Glutamatergic neuron (in vitro differentiated cells): ENCODE measurements at regions not wholly inside any gene's neighbourhood (a gene's known extent, or its start where the extent isn't known, plus 50 kb on each side); places are given as distances from the start of the nearest gene placed in this dataset.

Source experiments
- DNase-seq: peaks from one replicate; pipeline ENCODE4 v3.0.0; 2022
- H3K27ac Mint-ChIP-seq: one replicate; pipeline ENCODE4 v1.8.0; 2020; ENCODE audit warnings: mild to moderate bottlenecking, mixed read lengths, inconsistent platforms; ENCODE audit not compliant: unreplicated experiment
- H3K27me3 Mint-ChIP-seq: one replicate; pipeline ENCODE4 v1.8.0; 2020; ENCODE audit warnings: mild to moderate bottlenecking, moderate library complexity, mixed read lengths, inconsistent platforms; ENCODE audit not compliant: unreplicated experiment
- H3K36me3 Mint-ChIP-seq: one replicate; pipeline ENCODE4 v1.8.0; 2020; ENCODE audit warnings: mild to moderate bottlenecking, mixed read lengths, inconsistent platforms; ENCODE audit not compliant: unreplicated experiment
- H3K4me1 Mint-ChIP-seq: one replicate; pipeline ENCODE4 v1.8.0; 2020; ENCODE audit warnings: mild to moderate bottlenecking, low read depth, mixed read lengths, inconsistent platforms; ENCODE audit not compliant: unreplicated experiment
- H3K4me3 Mint-ChIP-seq: one replicate; pipeline ENCODE4 v1.8.0; 2020; ENCODE audit warnings: mild to moderate bottlenecking, mixed read lengths, inconsistent platforms; ENCODE audit not compliant: unreplicated experiment
- H3K9me3 Mint-ChIP-seq: one replicate; pipeline ENCODE4 v1.8.0; 2020; ENCODE audit warnings: mild to moderate bottlenecking, moderate library complexity, mixed read lengths, inconsistent platforms; ENCODE audit not compliant: unreplicated experiment
- TF ChIP-seq, protein P1 (sequence below): fragments of 200-600 bp; sonication (generic); IDR thresholded peaks from one replicate; pipeline ENCODE4 v1.5.0; 2021; ENCODE audit not compliant: partially characterized antibody, unreplicated experiment

DNA sequence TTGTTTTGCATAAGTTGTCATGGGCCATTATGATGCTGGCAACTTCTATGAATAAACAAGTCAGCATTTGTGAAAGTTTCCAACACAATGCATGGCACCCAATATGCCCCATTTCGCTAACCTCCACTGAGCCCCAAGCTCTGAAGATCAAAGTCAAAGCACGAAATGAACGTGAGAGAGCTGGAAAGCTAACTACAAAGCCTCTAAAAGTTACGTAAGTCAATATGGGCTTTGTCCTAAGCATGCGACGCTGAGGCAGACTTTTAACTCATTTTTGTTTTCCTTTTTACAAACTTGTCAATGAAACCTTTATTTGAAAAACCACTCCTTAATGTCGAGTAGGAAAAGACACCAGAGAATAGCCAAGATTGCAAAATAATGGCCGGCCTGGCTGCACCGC lies 131.6 kb upstream of the NUDT7 start:
- H3K4me1 Mint-ChIP-seq = no peaks in the 10 kb centered on the region
- H3K36me3 Mint-ChIP-seq = no peaks in the 10 kb centered on the region
- no peaks in the 10 kb centered on the region for H3K27me3 Mint-ChIP-seq
- H3K27ac Mint-ChIP-seq = no peak overlapping the region
- H3K4me3 Mint-ChIP-seq = no peak overlapping the region
- TF ChIP-seq, protein P1, sequence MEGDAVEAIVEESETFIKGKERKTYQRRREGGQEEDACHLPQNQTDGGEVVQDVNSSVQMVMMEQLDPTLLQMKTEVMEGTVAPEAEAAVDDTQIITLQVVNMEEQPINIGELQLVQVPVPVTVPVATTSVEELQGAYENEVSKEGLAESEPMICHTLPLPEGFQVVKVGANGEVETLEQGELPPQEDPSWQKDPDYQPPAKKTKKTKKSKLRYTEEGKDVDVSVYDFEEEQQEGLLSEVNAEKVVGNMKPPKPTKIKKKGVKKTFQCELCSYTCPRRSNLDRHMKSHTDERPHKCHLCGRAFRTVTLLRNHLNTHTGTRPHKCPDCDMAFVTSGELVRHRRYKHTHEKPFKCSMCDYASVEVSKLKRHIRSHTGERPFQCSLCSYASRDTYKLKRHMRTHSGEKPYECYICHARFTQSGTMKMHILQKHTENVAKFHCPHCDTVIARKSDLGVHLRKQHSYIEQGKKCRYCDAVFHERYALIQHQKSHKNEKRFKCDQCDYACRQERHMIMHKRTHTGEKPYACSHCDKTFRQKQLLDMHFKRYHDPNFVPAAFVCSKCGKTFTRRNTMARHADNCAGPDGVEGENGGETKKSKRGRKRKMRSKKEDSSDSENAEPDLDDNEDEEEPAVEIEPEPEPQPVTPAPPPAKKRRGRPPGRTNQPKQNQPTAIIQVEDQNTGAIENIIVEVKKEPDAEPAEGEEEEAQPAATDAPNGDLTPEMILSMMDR = no peak
- no peaks in the 10 kb centered on the region for H3K9me3 Mint-ChIP-seq
- no peak for DNase-seq

DNA sequence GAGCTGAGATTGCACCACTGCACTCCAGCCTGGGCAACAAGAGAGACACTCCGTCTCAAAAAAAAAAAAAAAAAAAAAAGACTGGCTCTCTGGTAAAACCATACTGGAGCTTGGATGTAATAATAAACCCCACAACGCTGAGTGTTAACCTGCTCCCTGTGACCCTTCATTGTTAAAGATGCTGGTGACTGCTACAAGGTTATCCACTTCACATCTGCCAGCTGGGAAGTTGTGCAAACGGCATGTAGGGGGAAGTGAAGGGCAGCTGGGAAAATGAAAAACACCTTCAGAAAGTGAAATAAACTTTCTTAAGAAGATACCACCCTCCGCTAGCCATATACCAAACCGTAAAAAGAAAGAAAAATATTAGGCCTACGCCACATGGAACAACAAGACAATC lies 131.0 kb upstream of the NUDT7 start:
- Mint-ChIP-seq H3K36me3 (no peaks in the 10 kb centered on the region), H3K4me1 (no peaks in the 10 kb centered on the region), H3K9me3 (no peaks in the 10 kb centered on the region), H3K27me3 (no peaks in the 10 kb centered on the region), H3K4me3 (no peak overlapping the region), H3K27ac (no peak overlapping the region)
- no peak for DNase-seq
- TF ChIP-seq, protein P1 = no peak

DNA sequence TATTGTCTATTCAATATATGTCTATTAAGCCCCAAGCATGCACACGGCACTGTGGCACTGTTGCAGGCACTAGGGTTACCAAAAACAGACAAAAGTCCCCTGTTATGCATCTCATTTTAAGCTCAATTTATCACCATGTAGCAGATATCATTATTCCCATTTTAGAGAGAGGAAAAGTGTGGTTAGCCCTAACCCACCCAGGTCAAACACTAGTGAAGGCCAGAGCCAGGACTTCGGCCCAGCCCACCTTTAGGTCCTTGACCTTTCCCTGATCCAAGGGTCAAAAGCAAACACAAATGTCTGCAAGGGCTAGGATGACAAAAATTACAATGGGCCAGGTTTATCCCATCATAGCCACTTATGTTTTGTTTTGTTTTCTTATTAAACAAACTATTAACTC lies 130.3 kb upstream of the NUDT7 start:
- no peak for DNase-seq
- TF ChIP-seq, protein P1 = no peak
- Mint-ChIP-seq H3K27ac (no peak overlapping the region), H3K4me1 (no peaks in the 10 kb centered on the region), H3K27me3 (no peaks in the 10 kb centered on the region), H3K9me3 (no peaks in the 10 kb centered on the region), H3K36me3 (no peaks in the 10 kb centered on the region), H3K4me3 (no peak overlapping the region)

DNA sequence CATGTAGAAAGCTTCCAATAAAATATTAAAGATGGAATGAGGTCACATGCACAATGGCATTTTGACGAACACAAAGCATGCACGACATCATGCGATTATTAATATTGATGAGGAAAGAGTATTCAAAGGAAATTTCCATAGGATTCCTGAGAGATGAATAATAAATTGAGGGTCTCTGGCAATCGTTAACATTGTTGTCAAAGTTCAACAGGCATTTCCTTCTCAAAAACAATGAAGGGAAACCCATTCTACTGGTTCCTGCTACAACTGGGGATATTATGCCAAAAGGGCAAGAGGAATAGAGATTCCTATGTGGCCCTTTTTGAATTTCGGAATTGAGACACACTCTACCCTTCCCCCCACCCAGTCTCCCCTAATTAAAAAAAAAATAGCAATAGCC lies 128.3 kb upstream of the NUDT7 start:
- TF ChIP-seq, protein P1 = no peak
- no peak for DNase-seq
- no peak overlapping the region for H3K4me3 Mint-ChIP-seq
- H3K36me3 Mint-ChIP-seq = no peaks in the 10 kb centered on the region
- no peaks in the 10 kb centered on the region for H3K9me3 Mint-ChIP-seq
- H3K27ac Mint-ChIP-seq = no peak overlapping the region
- H3K4me1 Mint-ChIP-seq = no peaks in the 10 kb centered on the region
- no peaks in the 10 kb centered on the region for H3K27me3 Mint-ChIP-seq

DNA sequence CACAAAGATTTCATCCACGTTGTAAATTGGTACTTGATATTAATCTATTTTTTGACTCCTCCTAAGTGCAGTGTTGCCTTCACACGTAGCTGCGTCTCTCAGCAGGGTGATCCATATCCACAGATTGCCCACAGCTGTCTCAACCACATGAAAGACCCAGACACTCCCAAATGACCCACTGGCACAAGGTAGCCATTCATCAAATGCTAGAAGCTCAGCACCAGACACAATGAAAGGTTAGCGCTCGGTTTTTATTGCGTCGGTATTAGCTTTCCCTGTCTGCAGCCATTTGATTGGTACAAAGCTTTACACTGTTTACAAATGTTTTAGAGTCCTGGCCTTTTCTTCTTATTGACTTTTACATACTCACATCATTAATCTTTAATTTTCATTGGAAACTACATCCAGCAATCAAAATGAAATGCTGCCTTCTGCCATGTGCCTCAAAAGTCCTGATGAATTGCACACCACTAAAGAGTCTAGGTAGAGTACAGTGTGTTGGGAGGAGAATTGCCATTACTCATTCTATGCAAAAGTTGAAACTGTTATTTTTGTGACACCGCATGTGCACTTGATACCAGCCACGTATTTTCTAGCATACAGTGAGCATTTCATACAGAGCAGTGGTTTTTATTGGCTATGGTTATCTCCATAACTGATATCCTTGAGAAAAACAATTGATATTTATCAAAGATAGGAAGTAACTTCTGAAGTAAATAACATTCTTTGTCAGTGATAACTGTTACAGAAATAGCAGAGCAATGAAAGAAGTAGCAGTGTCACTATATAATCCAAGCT lies 127.3 kb upstream of the NUDT7 start:
- Mint-ChIP-seq H3K36me3 (no peaks in the 10 kb centered on the region), H3K4me3 (no peak overlapping the region), H3K27ac (no peak overlapping the region), H3K27me3 (no peaks in the 10 kb centered on the region), H3K9me3 (no peaks in the 10 kb centered on the region), H3K4me1 (no peaks in the 10 kb centered on the region)
- TF ChIP-seq, protein P1 = no peak
- no peak for DNase-seq
